GM12878 (cell line): ENCODE measurements at regions not wholly inside any gene's neighbourhood (a gene's known extent, or its start where the extent isn't known, plus 50 kb on each side); places are given as distances from the start of the nearest gene placed in this dataset.

Source experiments
- ATAC-seq: fragments of 200-7000 bp; cut with Tn5 transposase; 3 replicates; pipeline ENCODE4 v1.9.1; 2020; ENCODE audit warnings: mild to moderate bottlenecking, moderate library complexity
- BruUV-seq: library from RNA; stranded (reverse); fragments of 400-500 nt; replicated peaks from 2 replicates; lab custom pipeline; 2021; lab: Mats Ljungman, UMichigan
- CTCF ChIA-PET: fragments of 300-600 bp; sonication (Branson Sonifier 250); formaldehyde crosslinking; extraction: SDS; loops from one replicate; lab custom pipeline; 2021; ENCODE audit warnings: inconsistent platforms; lab: Yijun Ruan, JAX
- POLR2A ChIA-PET: fragments of 350-600 bp; formaldehyde crosslinking; extraction: SDS; loops from one replicate; lab custom pipeline; 2021; ENCODE audit warnings: inconsistent platforms; lab: Charles Lee
- RAD21 ChIA-PET: fragments of 300-600 bp; sonication (Branson Sonifier 250); formaldehyde crosslinking; loops from one replicate; lab custom pipeline; 2023; ENCODE audit warnings: antibody characterized with exemption; ENCODE audit not compliant: unreplicated experiment; lab: Charles Lee
- SMC1A ChIA-PET: fragments of 300-600 bp; sonication (Branson Sonifier 250); formaldehyde crosslinking; loops from one replicate; lab custom pipeline; 2023; ENCODE audit not compliant: unreplicated experiment, uncharacterized antibody; lab: Charles Lee
- DNase-seq: peaks from one replicate; pipeline ENCODE4 v3.0.0-alpha.2; 2011; ENCODE audit warnings: low read depth, low spot score
- FAIRE-seq: peaks from 3 replicates; lab custom pipeline; 2011; peaks lifted over from hg19 to GRCh38; lab: Jason Lieb, UNC
- H2AFZ ChIP-seq: 2 replicates; pipeline ENCODE4 v1.6.0; 2011; ENCODE audit warnings: low read depth, low read length, control low read depth; ENCODE audit not compliant: control insufficient read depth
- H3K27ac ChIP-seq: 2 replicates; pipeline ENCODE4 v1.5.1; 2011; ENCODE audit warnings: control low read depth; ENCODE audit not compliant: control insufficient read depth, insufficient read depth
- H3K27me3 ChIP-seq, 2 experiments: replicated peaks in 1 of 2; 2 replicates each; pipeline versions ENCODE4 v1.6.0 to v1.6.1; 2011; ENCODE audit warnings: low read length in 1 of 2; ENCODE audit not compliant: control insufficient read depth in 2 of 2, insufficient read depth in 2 of 2
- H3K36me3 ChIP-seq, 2 experiments: 2 replicates each; pipeline ENCODE4 v1.5.1; 2011; ENCODE audit warnings: low read length in 1 of 2; ENCODE audit not compliant: control insufficient read depth in 2 of 2, insufficient read depth in 2 of 2
- H3K4me1 ChIP-seq: 2 replicates; pipeline ENCODE4 v1.6.1; 2011; ENCODE audit warnings: mild to moderate bottlenecking, low read length, moderate library complexity, mixed read lengths; ENCODE audit not compliant: control insufficient read depth, insufficient read depth
- H3K4me2 ChIP-seq: 2 replicates; pipeline ENCODE4 v1.6.0; 2011; ENCODE audit warnings: control low read depth; ENCODE audit not compliant: control insufficient read depth, insufficient read depth
- H3K4me3 ChIP-seq: fragments of 200-600 bp; sonication (generic); 2 replicates; pipeline ENCODE4 v1.5.1; 2016
- H3K79me2 ChIP-seq: 2 replicates; pipeline ENCODE4 v1.6.0; 2011; ENCODE audit warnings: low read length; ENCODE audit not compliant: control insufficient read depth, insufficient read depth
- H3K9ac ChIP-seq: 2 replicates; pipeline ENCODE4 v1.8.0; 2011; ENCODE audit warnings: low read length, control low read depth, mixed read lengths; ENCODE audit not compliant: control insufficient read depth, insufficient read depth
- H3K9me3 ChIP-seq: replicated peaks from 3 replicates; pipeline ENCODE4 v1.5.1; 2011; ENCODE audit warnings: mild to moderate bottlenecking, low read length; ENCODE audit not compliant: control insufficient read depth, insufficient read depth
- H4K20me1 ChIP-seq: 2 replicates; pipeline ENCODE4 v1.6.0; 2011; ENCODE audit not compliant: control insufficient read depth, insufficient read depth
- DPF2 ChIP-seq: fragments of 450-650 bp; IDR thresholded peaks from 2 replicates; pipeline ENCODE4 v1.6.1; 2017; ENCODE audit warnings: mild to moderate bottlenecking
- ETV6 ChIP-seq, 2 experiments: fragments of 450-650 bp in 1 of 2; IDR thresholded peaks in 1 of 2; conservative IDR thresholded peaks in 1 of 2; 2 replicates each; pipeline ENCODE4 v1.6.1; 2014; ENCODE audit warnings: antibody characterized with exemption in 1 of 2, borderline replicate concordance in 1 of 2, low read depth in 1 of 2, mild to moderate bottlenecking in 1 of 2, moderate library complexity in 1 of 2
- GATAD2B ChIP-seq: fragments of 450-650 bp; conservative IDR thresholded peaks from 2 replicates; pipeline ENCODE4 v1.6.1; 2017; ENCODE audit warnings: low read depth, mild to moderate bottlenecking, moderate library complexity
- NFXL1 ChIP-seq: fragments of 450-650 bp; IDR thresholded peaks from 2 replicates; pipeline ENCODE4 v1.6.1; 2017; ENCODE audit warnings: antibody characterized with exemption, mild to moderate bottlenecking, borderline replicate concordance
- NFYB ChIP-seq: IDR thresholded peaks from 2 replicates; pipeline ENCODE4 v1.6.1; 2011; ENCODE audit warnings: low read depth, mild to moderate bottlenecking, low read length, improper control_type of control experiment, moderate library complexity; ENCODE audit not compliant: insufficient read depth
- SMAD1 ChIP-seq: fragments of 450-650 bp; IDR thresholded peaks from 2 replicates; pipeline ENCODE4 v1.6.1; 2018; ENCODE audit warnings: mild to moderate bottlenecking, low read depth; ENCODE audit not compliant: partially characterized antibody
- SMAD5 ChIP-seq: IDR thresholded peaks from 2 replicates; pipeline ENCODE4 v1.6.1; 2016; ENCODE audit warnings: antibody characterized with exemption, low read depth
- TAF1 ChIP-seq: IDR thresholded peaks from 2 replicates; pipeline ENCODE4 v1.6.1; 2011; ENCODE audit warnings: mild to moderate bottlenecking, low read depth, low read length, borderline replicate concordance
- WGBS: methylation state at CpG from one replicate; pipeline ENCODE4 v1.1.6; 2016; ENCODE audit warnings: low lambda C conversion rate; ENCODE audit not compliant: insufficient replicate concordance, insufficient coverage; ENCODE audit errors: missing lambda C conversion rate; 5-methylcytosine and 5-hydroxymethylcytosine counted together
- in situ Hi-C: fragments of 300-500 bp; cut with MboI; formaldehyde crosslinking; loops from 9 replicates; pipeline ENCODE4 v1.14.3; 2018; ENCODE audit warnings: mixed read lengths
- intact Hi-C: fragments of 100-400 bp; cut with micrococcal nuclease; formaldehyde crosslinking; loops from one replicate; pipeline ENCODE4 v1.14.2; 2022; ENCODE audit not compliant: unreplicated experiment
- TF ChIP-seq, protein P1 (sequence below): IDR thresholded peaks from 2 replicates; pipeline ENCODE4 v1.6.1; 2011; ENCODE audit warnings: mild to moderate bottlenecking, low read depth, low read length, moderate library complexity; ENCODE audit not compliant: insufficient replicate concordance

DNA sequence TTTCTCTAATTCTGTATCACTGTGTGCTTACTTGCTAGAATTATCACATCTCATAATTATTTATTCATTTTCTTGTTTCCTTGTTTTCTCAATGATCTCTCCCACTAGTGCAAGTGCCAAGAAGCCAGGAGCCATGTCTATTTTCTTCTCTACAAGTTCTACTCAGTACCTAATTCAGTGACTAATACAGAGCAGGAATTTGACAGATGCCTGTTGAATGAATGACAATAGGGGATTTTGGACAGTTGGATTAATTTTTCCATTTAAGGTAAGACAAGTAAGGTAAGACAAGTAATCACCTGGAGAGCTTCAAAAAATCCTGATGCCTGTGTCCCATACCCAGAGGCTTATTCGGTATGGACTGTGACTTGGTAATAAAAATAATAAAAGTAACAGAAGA is 81.0 kb downstream of the EDN1 start:
- ChIA-PET SMC1A (interaction anchor here (0.8 to 9.5 kb wide), 17 partner anchors 9 to 715 kb away, joined by 3 to 160 read pairs (median 16); partner anchors contain the start of gene EDN1), CTCF (interaction anchor here (0.7 to 5.5 kb wide), 14 partner anchors 11 to 235 kb away, joined by 3 to 78 read pairs (median 16); partner anchors contain the start of gene EDN1), RAD21 (interaction anchor here (0.9 to 7.9 kb wide), 16 partner anchors 8 to 656 kb away, joined by 3 to 163 read pairs (median 17); partner anchors contain the start of gene EDN1), POLR2A (interaction anchor here (1.1 to 5.4 kb wide), 9 partner anchors 9 to 112 kb away, joined by 3 to 38 read pairs (median 7); no protein-coding TSS in a partner anchor)
- Histone ChIP-seq H3K9me3 (no peaks in the 10 kb centered on the region; the same call in 2 of the 3 replicates), H3K4me2 (no peak overlapping the region), H3K27me3 (no peaks in the 10 kb centered on the region), H4K20me1 (no peaks in the 10 kb centered on the region), H3K9ac (no peak overlapping the region), H3K27ac (no peak overlapping the region), H3K4me1 (peaks cover 13% of the 10 kb centered on the region), H3K79me2 (no peaks in the 10 kb centered on the region), H3K4me3 (no peak overlapping the region), H3K36me3 (no peaks in the 10 kb centered on the region), H2AFZ (no peak overlapping the region)
- in situ Hi-C loops: loop anchor here (25.0 kb wide), 1 partner anchor 1741 kb away; the partner anchor contains the start of gene CD83
- no peak for TF ChIP-seq SMAD5
- TF ChIP-seq NFXL1: no peak
- TF ChIP-seq NFYB: no peak
- no peak for TF ChIP-seq DPF2
- TF ChIP-seq, protein P1, sequence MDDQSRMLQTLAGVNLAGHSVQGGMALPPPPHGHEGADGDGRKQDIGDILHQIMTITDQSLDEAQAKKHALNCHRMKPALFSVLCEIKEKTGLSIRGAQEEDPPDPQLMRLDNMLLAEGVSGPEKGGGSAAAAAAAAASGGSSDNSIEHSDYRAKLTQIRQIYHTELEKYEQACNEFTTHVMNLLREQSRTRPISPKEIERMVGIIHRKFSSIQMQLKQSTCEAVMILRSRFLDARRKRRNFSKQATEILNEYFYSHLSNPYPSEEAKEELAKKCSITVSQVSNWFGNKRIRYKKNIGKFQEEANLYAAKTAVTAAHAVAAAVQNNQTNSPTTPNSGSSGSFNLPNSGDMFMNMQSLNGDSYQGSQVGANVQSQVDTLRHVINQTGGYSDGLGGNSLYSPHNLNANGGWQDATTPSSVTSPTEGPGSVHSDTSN: no peak
- TF ChIP-seq GATAD2B: no peak
- TF ChIP-seq SMAD1: no peak
- no peak for TF ChIP-seq TAF1
- no peak for TF ChIP-seq ETV6 (conservative IDR thresholded peaks at IDR 0.05 in 1 of 2, IDR thresholded peaks at IDR 0.05 in 1 of 2; ENCODE audit: borderline replicate concordance in 1 of 2, low read depth in 1 of 2)
- DNase-seq (no peak), FAIRE-seq (no peak), ATAC-seq (peak; percentile 5; the same call in 2 of the 3 replicates)
- 100% methylated on average over 1 of the region's 1 CpG for WGBS
- intact Hi-C loops: loop anchor here (5.0 kb wide), 1 partner anchor 131 kb away; no protein-coding TSS in a partner anchor
- TSS peak; percentile 82 for BruUV-seq
